ENCODE measurements at regions not wholly inside any gene's neighbourhood (a gene's known extent, or its start where the extent isn't known, plus 50 kb on each side); places are given as distances from the start of the nearest gene placed in this dataset.

DNA sequence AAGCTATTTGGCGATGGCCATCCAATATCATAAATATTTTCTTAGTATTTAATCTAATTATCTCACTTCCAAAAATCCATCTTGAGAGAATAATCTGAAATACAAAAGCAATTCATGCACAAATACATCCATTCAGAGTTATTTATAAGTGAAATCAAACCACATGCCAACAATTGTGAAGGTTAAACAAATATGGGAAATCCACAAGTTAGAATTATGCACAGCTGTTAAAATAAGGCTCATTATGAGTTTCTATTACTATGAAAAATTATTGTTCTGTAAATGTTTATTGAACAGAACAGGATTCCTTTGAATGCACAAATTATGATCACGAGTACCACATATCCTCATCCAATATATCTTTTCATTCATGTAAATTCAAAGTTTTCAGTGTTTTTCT is 267.7 kb downstream of the PLOD2 start:
- Mint-ChIP-seq H3K27me3 (no peaks in the 10 kb centered on the region), H3K4me3 (ENCODE audit: low read depth) (no peak overlapping the region), H3K36me3 (ENCODE audit: insufficient read depth) (no peaks in the 10 kb centered on the region), H3K27ac (no peak overlapping the region), H3K4me1 (ENCODE audit: low read depth) (peaks cover 18% of the 10 kb centered on the region), H3K9me3 (ENCODE audit: low read depth) (no peaks in the 10 kb centered on the region)
- TF ChIP-seq, protein P1, sequence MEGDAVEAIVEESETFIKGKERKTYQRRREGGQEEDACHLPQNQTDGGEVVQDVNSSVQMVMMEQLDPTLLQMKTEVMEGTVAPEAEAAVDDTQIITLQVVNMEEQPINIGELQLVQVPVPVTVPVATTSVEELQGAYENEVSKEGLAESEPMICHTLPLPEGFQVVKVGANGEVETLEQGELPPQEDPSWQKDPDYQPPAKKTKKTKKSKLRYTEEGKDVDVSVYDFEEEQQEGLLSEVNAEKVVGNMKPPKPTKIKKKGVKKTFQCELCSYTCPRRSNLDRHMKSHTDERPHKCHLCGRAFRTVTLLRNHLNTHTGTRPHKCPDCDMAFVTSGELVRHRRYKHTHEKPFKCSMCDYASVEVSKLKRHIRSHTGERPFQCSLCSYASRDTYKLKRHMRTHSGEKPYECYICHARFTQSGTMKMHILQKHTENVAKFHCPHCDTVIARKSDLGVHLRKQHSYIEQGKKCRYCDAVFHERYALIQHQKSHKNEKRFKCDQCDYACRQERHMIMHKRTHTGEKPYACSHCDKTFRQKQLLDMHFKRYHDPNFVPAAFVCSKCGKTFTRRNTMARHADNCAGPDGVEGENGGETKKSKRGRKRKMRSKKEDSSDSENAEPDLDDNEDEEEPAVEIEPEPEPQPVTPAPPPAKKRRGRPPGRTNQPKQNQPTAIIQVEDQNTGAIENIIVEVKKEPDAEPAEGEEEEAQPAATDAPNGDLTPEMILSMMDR (IDR thresholded peaks at IDR 0.05; ENCODE audit: unreplicated experiment): no peak
- no peak for DNase-seq (ENCODE audit: low spot score, unreplicated experiment)

- Mint-ChIP-seq H3K27me3 (no peaks in the 10 kb centered on the region), H3K9me3 (ENCODE audit: low read depth) (no peaks in the 10 kb centered on the region), H3K27ac (no peak overlapping the region), H3K4me1 (ENCODE audit: low read depth) (peaks cover 2% of the 10 kb centered on the region), H3K36me3 (ENCODE audit: insufficient read depth) (no peaks in the 10 kb centered on the region), H3K4me3 (ENCODE audit: low read depth) (no peak overlapping the region)
- DNase-seq (ENCODE audit: low spot score, unreplicated experiment): no peak
- TF ChIP-seq, protein P1 (IDR thresholded peaks at IDR 0.05; ENCODE audit: unreplicated experiment): no peak
These were observed 262.5 kb downstream of the PLOD2 start for GRCh38 chr3:145898487-145898886.

GRCh38 chr3:145899241-145899640 is 261.7 kb downstream of the PLOD2 start:
- H3K27me3 Mint-ChIP-seq: no peaks in the 10 kb centered on the region
- H3K4me1 Mint-ChIP-seq (ENCODE audit: low read depth): no peaks in the 10 kb centered on the region
- H3K36me3 Mint-ChIP-seq (ENCODE audit: insufficient read depth): no peaks in the 10 kb centered on the region
- H3K4me3 Mint-ChIP-seq (ENCODE audit: low read depth): no peak overlapping the region
- TF ChIP-seq, protein P1 (IDR thresholded peaks at IDR 0.05; ENCODE audit: unreplicated experiment): no peak
- H3K27ac Mint-ChIP-seq: no peak overlapping the region
- H3K9me3 Mint-ChIP-seq (ENCODE audit: low read depth): no peaks in the 10 kb centered on the region
- no peak for DNase-seq (ENCODE audit: low spot score, unreplicated experiment)

GRCh38 chr3:145900056-145900829 is 260.7 kb downstream of the PLOD2 start:
- no peaks in the 10 kb centered on the region for H3K27me3 Mint-ChIP-seq
- H3K4me3 Mint-ChIP-seq (ENCODE audit: low read depth): no peak overlapping the region
- peak overlapping the region; percentile 67 for H3K27ac Mint-ChIP-seq

GRCh38 chr3:145902166-145902565 is 258.8 kb downstream of the PLOD2 start:
- TF ChIP-seq, protein P1 (IDR thresholded peaks at IDR 0.05; ENCODE audit: unreplicated experiment): no peak
- no peaks in the 10 kb centered on the region for H3K27me3 Mint-ChIP-seq
- no peaks in the 10 kb centered on the region for H3K36me3 Mint-ChIP-seq (ENCODE audit: insufficient read depth)
- no peak overlapping the region for H3K4me3 Mint-ChIP-seq (ENCODE audit: low read depth)
- no peaks in the 10 kb centered on the region for H3K4me1 Mint-ChIP-seq (ENCODE audit: low read depth)
- no peak for DNase-seq (ENCODE audit: low spot score, unreplicated experiment)
- H3K9me3 Mint-ChIP-seq (ENCODE audit: low read depth): no peaks in the 10 kb centered on the region
- H3K27ac Mint-ChIP-seq: no peak overlapping the region

More at GRCh38 chr3:145900056-145900829, 260.7 kb downstream of the PLOD2 start:
- Mint-ChIP-seq H3K36me3 (ENCODE audit: insufficient read depth) (no peaks in the 10 kb centered on the region), H3K9me3 (ENCODE audit: low read depth) (no peaks in the 10 kb centered on the region), H3K4me1 (ENCODE audit: low read depth) (no peaks in the 10 kb centered on the region)
- DNase-seq (ENCODE audit: low spot score, unreplicated experiment): no peak
- TF ChIP-seq, protein P1 (IDR thresholded peaks at IDR 0.05; ENCODE audit: unreplicated experiment): no peak

Data from progenitor cell of endocrine pancreas (in vitro differentiated cells).